Adrenal gland (tissue), 9 donors: ENCODE measurements at regions not wholly inside any gene's neighbourhood (a gene's known extent, or its start where the extent isn't known, plus 50 kb on each side); places are given as distances from the start of the nearest gene placed in this dataset.
A peak's percentile ranks its signal among the peaks of the same experiment; 100 is the strongest.

ENCODE experiments used
- DNase-seq, 7 donors: peaks; one replicate each; pipeline ENCODE4 v3.0.0-alpha.2; 2019 to 2020
- H3K27ac ChIP-seq, 5 donors: fragments of 200-600 bp; sonication (generic) in 4 of 5; 1 replicate in 3 of 5; 2 replicates in 2 of 5; pipeline versions ENCODE4 v1.5.1 to v1.8.0; 2016 to 2020; ENCODE audit warnings: mild to moderate bottlenecking in 1 of 5
- H3K27me3 ChIP-seq: fragments of 200-600 bp; 2 replicates; pipeline ENCODE4 v1.8.0; 2021
- H3K36me3 ChIP-seq, 2 donors: fragments of 200-600 bp; replicated peaks in 1 of 2; 1 replicate in 1 of 2; 2 replicates in 1 of 2; pipeline versions ENCODE4 v1.5.1 to v1.8.0; 2018 to 2022
- H3K4me1 ChIP-seq, 2 donors: fragments of 200-600 bp; replicated peaks in 1 of 2; 1 replicate in 1 of 2; 2 replicates in 1 of 2; pipeline versions ENCODE4 v1.5.1 to v1.8.0; 2018 to 2021
- H3K4me3 ChIP-seq, 4 donors: fragments of 200-600 bp; sonication (generic) in 3 of 4; one replicate each; pipeline ENCODE4 v1.5.1; 2016 to 2018
- H3K9me3 ChIP-seq, 3 donors: fragments of 200-600 bp; sonication (generic) in 1 of 3; replicated peaks in 1 of 3; 1 replicate in 2 of 3; 2 replicates in 1 of 3; pipeline versions ENCODE4 v1.5.1 to v1.8.0; 2016 to 2021
- CTCF ChIP-seq, 6 experiments: fragments of 450-650 bp in 4 of 6; fragments of 200-600 bp in 2 of 6; sonication (generic) in 1 of 6; IDR thresholded peaks; 1 replicate in 5 of 6; 2 replicates in 1 of 6; pipeline versions ENCODE4 v1.5.1 to v1.8.0; 2016 to 2021; ENCODE audit warnings: antibody characterized with exemption in 6 of 6, mild to moderate bottlenecking in 2 of 6, moderate library complexity in 1 of 6
- POLR2A ChIP-seq, 2 donors: fragments of 450-650 bp; IDR thresholded peaks; one replicate each; pipeline ENCODE4 v1.6.1; 2017; ENCODE audit warnings: antibody characterized with exemption in 2 of 2, mild to moderate bottlenecking in 2 of 2, moderate library complexity in 1 of 2
- WGBS, 4 donors: extraction: QIAGEN DNeasy Blood & Tissue Kit in 2 of 4; methylation state at CpG; one replicate each; pipeline versions ENCODE4 v1.1.5 to v1.1.7; 2013 to 2017; 5-methylcytosine and 5-hydroxymethylcytosine counted together
- intact Hi-C, 2 donors: fragments of 100-400 bp; cut with DNase I; formaldehyde crosslinking; loops; one replicate each; pipeline versions ENCODE4 v1.14.1 to v1.15.0; 2022 to 2023
- donor health status: healthy with polysubstance abuse.
- donor health status: Bipolar disorder and iron deficiency.
- donor health status: DM: yes; HTN: yes; CAD: no.
- donor health status: DM: no; HTN: no; CAD: no.
- donor health status: DM: no; HTN: no; CAD: no.

- Histone ChIP-seq H3K27ac (no peak overlapping the region), H3K9me3 (no peaks in the 10 kb centered on the region), H3K27me3 (no peaks in the 10 kb centered on the region), H3K36me3 (no peaks in the 10 kb centered on the region), H3K4me1 (no peaks in the 10 kb centered on the region), H3K4me3 (no peak overlapping the region)
- 83 to 90% (median 88%) methylated on average over 1 of the region's 1 CpG for WGBS, 4 donors
- TF ChIP-seq CTCF (IDR thresholded peaks at IDR 0.05) (no peak), POLR2A (IDR thresholded peaks at IDR 0.05) (no peak)
- intact Hi-C loops = no loop called here
- DNase-seq = no peak
Observed at GRCh38 chr5:50559955-50560354, 106.5 kb upstream of the PARP8 start.

GRCh38 chr5:50562694-50563093 lies 103.7 kb upstream of the PARP8 start:
- no peaks in the 10 kb centered on the region for H3K27me3 ChIP-seq
- no peak for TF ChIP-seq CTCF (IDR thresholded peaks at IDR 0.05)
- no peak for TF ChIP-seq POLR2A (IDR thresholded peaks at IDR 0.05)
- intact Hi-C loops = no loop called here
- no peak overlapping the region for H3K27ac ChIP-seq
- WGBS, 4 donors = 72 to 87% (median 82%) methylated on average over 2 of the region's 2 CpGs
- no peak for DNase-seq
- no peaks in the 10 kb centered on the region for H3K36me3 ChIP-seq
- H3K9me3 ChIP-seq = no peaks in the 10 kb centered on the region
- H3K4me1 ChIP-seq = no peaks in the 10 kb centered on the region
- no peak overlapping the region for H3K4me3 ChIP-seq

GRCh38 chr5:50564079-50564478 lies 102.4 kb upstream of the PARP8 start:
- no peak for TF ChIP-seq CTCF (IDR thresholded peaks at IDR 0.05)
- no peak for TF ChIP-seq POLR2A (IDR thresholded peaks at IDR 0.05)
- Histone ChIP-seq H3K9me3 (no peaks in the 10 kb centered on the region), H3K4me1 (no peaks in the 10 kb centered on the region), H3K27ac (no peak overlapping the region), H3K27me3 (no peaks in the 10 kb centered on the region), H3K36me3 (no peaks in the 10 kb centered on the region), H3K4me3 (no peak overlapping the region)
- intact Hi-C loops = no loop called here
- WGBS, 4 donors = 16 to 28% (median 21%) methylated on average over 2 of the region's 2 CpGs
- DNase-seq = peak in 2 of 7 donors; percentile 15 to 20

- WGBS, 4 donors = 83 to 92% (median 84%) methylated on average over 1 of the region's 1 CpG
- H3K27ac ChIP-seq = no peak overlapping the region
- H3K36me3 ChIP-seq = no peaks in the 10 kb centered on the region
- intact Hi-C loops = no loop called here
- H3K4me3 ChIP-seq = no peak overlapping the region
- TF ChIP-seq POLR2A (IDR thresholded peaks at IDR 0.05) (no peak), CTCF (IDR thresholded peaks at IDR 0.05) (no peak)
- no peaks in the 10 kb centered on the region for H3K4me1 ChIP-seq
- DNase-seq = no peak
- H3K9me3 ChIP-seq = no peaks in the 10 kb centered on the region
- no peaks in the 10 kb centered on the region for H3K27me3 ChIP-seq
Observed at GRCh38 chr5:50564558-50564957, 101.9 kb upstream of the PARP8 start.
